Activated T-helper 1 cell treated with anti-CD3 and anti-CD28 coated beads, Interleukin-12 subunit alpha, Interleukin-12 subunit beta, Interleukin-2, Interleukin-4 antibody, amounts not matched to agents 30 ng/mL and 10 ng/mL and 1 ng/mL, durations not matched to agents 14 hours and 24 hours and 36 hours (primary cell): ENCODE measurements at regions not wholly inside any gene's neighbourhood (a gene's known extent, or its start where the extent isn't known, plus 50 kb on each side); places are given as distances from the start of the nearest gene placed in this dataset.

Experiments used
- DNase-seq: peaks from one replicate; pipeline ENCODE4 v3.0.0; 2021; ENCODE audit warnings: low spot score
- H3K27ac Mint-ChIP-seq: one replicate; pipeline ENCODE4 v1.8.0; 2021; ENCODE audit warnings: mild to moderate bottlenecking, mixed read lengths
- H3K27me3 Mint-ChIP-seq: one replicate; pipeline ENCODE4 v1.8.0; 2022; ENCODE audit warnings: mild to moderate bottlenecking, moderate library complexity, mixed read lengths; ENCODE audit not compliant: insufficient read depth
- H3K36me3 Mint-ChIP-seq: one replicate; pipeline ENCODE4 v1.8.0; 2021; ENCODE audit warnings: low read depth, mixed read lengths
- H3K4me1 Mint-ChIP-seq: one replicate; pipeline ENCODE4 v1.8.0; 2021; ENCODE audit warnings: low read depth, mixed read lengths
- H3K4me3 Mint-ChIP-seq: one replicate; pipeline ENCODE4 v1.8.0; 2021; ENCODE audit warnings: mild to moderate bottlenecking, moderate library complexity, mixed read lengths
- H3K9me3 Mint-ChIP-seq: one replicate; pipeline ENCODE4 v1.8.0; 2021; ENCODE audit warnings: mixed read lengths
- intact Hi-C: fragments of 100-400 bp; cut with micrococcal nuclease; formaldehyde crosslinking; loops from one replicate; pipeline ENCODE4 v1.15.1; 2024

DNA sequence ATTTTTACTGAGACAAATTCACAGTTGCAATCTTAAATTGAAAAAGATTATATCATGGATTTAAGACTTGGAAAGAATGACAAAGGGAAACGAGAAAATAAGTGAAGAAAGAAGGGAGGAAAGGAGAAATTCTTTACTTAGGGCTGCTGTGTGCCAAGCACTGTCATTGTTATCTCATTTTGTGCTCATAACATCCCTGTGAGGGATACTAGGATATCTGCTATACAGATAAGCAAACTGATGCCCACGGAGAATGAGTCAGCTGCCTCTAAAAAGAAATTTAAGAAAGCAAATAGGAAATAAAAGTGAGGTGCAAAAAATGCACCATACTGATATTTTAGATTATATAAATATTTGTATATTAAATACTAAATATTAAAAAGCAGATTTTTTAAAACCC is 183.6 kb upstream of the NR5A2 start:
- DNase-seq: no peak
- no peaks in the 10 kb centered on the region for H3K36me3 Mint-ChIP-seq
- H3K27ac Mint-ChIP-seq: no peak overlapping the region
- no peak overlapping the region for H3K4me3 Mint-ChIP-seq
- peaks cover 12% of the 10 kb centered on the region for H3K27me3 Mint-ChIP-seq
- intact Hi-C loops: no loop called here
- H3K9me3 Mint-ChIP-seq: peaks cover 2% of the 10 kb centered on the region
- H3K4me1 Mint-ChIP-seq: no peaks in the 10 kb centered on the region

DNA sequence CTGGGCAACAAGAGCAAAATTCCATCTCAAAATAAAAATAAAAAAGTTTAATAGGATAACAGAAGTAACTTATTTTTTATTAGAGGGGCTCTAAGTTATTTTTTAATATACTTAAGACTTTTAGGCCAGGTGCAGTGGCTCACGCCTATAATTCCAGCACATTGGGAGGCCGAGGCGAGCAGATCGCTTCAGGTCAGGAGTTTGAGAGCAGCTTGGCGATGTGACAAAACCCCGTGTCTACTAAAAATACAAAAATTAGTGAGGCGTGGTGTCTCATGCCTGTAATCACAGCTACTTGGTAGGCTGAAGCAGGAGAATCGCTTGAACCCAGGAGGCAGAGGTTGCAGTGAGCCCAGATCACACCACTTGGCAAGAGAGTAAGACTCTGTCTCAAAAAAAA is 180.5 kb upstream of the NR5A2 start:
- DNase-seq: no peak
- Mint-ChIP-seq H3K36me3 (no peaks in the 10 kb centered on the region), H3K4me3 (no peak overlapping the region), H3K9me3 (no peaks in the 10 kb centered on the region), H3K27me3 (peaks cover 3% of the 10 kb centered on the region), H3K4me1 (no peaks in the 10 kb centered on the region), H3K27ac (no peak overlapping the region)
- intact Hi-C loops: no loop called here

DNA sequence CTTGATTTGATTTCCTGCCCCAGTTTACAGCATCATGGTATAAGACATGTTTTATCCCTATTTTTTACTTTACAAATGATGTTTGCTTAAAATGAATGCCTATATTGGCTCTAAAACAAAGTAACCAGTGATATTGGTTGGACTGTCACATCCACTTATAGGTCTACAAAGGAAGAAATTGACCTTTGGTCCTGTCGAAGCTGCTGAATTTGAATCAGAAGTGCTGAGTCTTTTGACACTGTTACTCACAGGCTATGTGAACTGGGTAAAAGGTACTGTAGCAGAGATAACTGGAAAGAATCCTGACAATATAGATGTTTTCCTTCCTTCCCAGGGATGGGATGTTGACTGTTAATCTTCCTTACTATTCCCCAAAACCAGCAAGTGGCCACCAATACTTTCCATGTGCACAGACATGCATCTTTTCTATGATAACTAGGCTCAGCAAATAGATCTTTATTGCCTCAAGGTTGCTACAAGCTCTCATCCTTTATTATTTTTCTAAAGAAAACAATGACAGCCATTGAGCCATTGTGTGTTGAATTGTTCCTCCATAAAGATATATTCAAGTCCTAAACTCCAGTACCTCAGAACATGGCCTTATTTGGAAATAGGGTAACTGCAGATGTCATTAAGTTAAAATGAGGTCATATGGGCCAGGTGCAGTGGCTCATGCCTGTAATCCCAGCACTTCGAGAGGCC is 175.9 kb upstream of the NR5A2 start:
- Mint-ChIP-seq H3K4me3 (no peak overlapping the region), H3K4me1 (no peaks in the 10 kb centered on the region), H3K9me3 (no peaks in the 10 kb centered on the region), H3K27ac (no peak overlapping the region), H3K27me3 (peaks cover 3% of the 10 kb centered on the region), H3K36me3 (no peaks in the 10 kb centered on the region)
- intact Hi-C loops: no loop called here
- DNase-seq: no peak

DNA sequence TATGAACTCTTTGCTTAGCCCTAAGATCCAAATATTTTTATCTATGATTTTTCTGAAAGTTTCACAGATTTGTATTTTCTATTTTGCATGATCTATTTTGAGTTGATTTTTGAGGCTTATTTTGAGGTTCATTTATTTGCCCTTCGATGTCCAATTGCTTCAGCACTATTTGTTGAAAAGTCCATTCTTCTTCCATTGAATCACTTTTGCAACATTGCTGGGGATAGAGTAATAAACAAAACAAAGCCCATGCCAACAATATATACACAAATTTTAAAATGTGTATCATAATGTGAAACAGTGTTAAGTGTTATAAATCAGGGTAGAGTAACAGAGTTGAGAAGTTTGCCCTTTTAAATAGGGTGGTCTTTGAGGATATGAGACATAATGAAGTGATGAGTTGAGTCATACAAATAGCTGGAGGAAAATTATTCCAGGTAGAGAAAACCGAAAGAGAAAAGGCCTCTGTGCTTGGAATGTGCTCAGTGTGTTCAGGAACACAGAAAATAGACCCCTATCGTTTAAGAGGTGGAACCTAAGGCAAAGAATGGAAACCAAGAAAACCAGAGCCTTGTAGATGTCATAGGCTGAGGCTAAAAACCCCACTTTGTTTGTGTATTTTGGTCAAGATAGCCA is 172.7 kb upstream of the NR5A2 start:
- Mint-ChIP-seq H3K36me3 (no peaks in the 10 kb centered on the region), H3K4me3 (no peak overlapping the region), H3K4me1 (peaks cover 6% of the 10 kb centered on the region), H3K9me3 (no peaks in the 10 kb centered on the region), H3K27me3 (peaks cover 9% of the 10 kb centered on the region), H3K27ac (no peak overlapping the region)
- DNase-seq: no peak
- intact Hi-C loops: no loop called here

DNA sequence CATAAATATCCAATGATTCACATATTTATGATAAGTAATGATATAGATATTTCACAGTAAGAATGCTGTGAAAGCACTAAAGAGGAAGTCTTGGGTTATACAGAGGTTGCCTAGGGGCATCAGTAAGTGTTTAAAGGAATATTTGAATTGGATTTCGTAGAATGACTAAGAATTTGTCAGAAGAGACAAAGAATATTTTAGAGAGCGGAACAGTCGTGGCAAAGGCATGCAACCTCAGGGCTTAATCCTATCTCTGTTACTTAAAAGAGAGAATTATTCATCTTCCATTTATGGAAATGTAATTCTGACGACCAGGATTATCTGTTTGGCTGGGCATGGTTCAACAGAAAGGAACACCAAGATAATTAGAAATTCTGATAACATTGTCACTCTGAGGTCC is 171.9 kb upstream of the NR5A2 start:
- no peak overlapping the region for H3K4me3 Mint-ChIP-seq
- H3K27ac Mint-ChIP-seq: no peak overlapping the region
- intact Hi-C loops: no loop called here
- H3K9me3 Mint-ChIP-seq: no peaks in the 10 kb centered on the region
- no peaks in the 10 kb centered on the region for H3K36me3 Mint-ChIP-seq
- DNase-seq: no peak
- peaks cover 6% of the 10 kb centered on the region for H3K4me1 Mint-ChIP-seq
- H3K27me3 Mint-ChIP-seq: peaks cover 9% of the 10 kb centered on the region

DNA sequence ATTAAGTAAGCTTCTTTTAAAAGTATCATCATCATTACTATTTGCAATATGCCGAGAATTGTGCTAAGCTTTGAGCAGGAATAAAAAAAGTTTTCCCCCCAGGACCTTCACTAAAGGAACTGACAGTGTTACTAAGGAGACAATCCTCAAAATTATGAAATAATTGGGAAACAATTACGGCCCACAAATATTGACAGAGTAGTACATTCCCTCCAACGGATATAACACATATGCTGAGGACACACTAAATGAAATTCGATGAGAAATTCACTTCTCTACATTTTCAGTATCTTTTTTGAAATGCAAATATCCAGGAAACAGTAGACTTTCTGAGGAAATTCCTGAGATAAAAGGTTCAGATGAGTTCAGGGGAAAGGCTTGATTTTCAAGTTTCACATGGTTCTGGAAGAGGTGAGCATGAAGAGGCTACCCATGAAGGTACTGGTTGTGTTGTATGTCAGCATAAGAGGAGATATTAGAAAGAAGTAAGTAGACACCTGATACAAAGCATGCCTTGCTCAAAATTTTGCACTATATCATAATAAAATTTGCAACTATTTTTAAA is 171.2 kb upstream of the NR5A2 start:
- no peak for DNase-seq
- Mint-ChIP-seq H3K9me3 (no peaks in the 10 kb centered on the region), H3K27me3 (peaks cover 9% of the 10 kb centered on the region), H3K4me3 (no peak overlapping the region), H3K36me3 (no peaks in the 10 kb centered on the region), H3K4me1 (peaks cover 6% of the 10 kb centered on the region), H3K27ac (no peak overlapping the region)
- intact Hi-C loops: no loop called here

DNA sequence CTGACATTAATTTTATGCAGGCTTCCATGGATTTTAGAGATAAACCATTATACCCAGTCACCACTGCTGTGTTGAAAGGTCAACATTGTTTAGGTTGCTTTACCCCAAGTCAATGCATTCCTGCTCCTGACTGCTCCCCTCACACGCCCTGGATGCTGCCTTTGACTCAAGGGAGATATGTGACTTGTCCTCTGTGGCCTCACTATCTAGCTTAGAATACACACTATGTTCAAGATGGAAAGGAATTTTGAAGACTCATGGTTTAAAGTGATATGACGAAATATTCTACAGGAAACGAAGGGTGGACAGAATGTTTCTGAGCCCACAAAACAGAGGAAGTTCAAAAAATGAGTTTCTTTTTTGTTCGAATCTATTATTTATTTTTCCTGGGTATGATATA is 170.4 kb upstream of the NR5A2 start:
- Mint-ChIP-seq H3K27me3 (peaks cover 9% of the 10 kb centered on the region), H3K36me3 (no peaks in the 10 kb centered on the region), H3K9me3 (no peaks in the 10 kb centered on the region), H3K4me3 (no peak overlapping the region), H3K4me1 (peaks cover 6% of the 10 kb centered on the region), H3K27ac (no peak overlapping the region)
- no peak for DNase-seq
- intact Hi-C loops: no loop called here

DNA sequence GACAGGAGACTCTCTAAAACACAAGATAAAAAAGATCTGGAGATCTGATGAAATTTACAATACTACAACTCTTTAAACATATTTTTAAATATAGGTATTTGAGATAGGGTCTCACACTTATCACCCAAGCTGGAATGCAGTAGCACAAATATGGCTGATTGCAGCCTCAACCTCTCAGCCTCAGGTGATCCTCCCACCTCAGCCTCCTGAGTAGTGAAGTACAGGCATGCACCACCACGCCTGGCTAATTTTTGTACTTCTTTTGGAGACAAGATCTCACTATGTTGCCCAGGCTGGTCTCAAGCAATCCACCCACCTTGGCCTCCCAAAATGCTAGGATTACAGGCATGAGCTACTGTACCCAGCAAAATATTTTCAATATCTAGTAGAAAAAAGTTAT is 170.0 kb upstream of the NR5A2 start:
- DNase-seq: no peak
- Mint-ChIP-seq H3K27me3 (peaks cover 9% of the 10 kb centered on the region), H3K9me3 (no peaks in the 10 kb centered on the region), H3K4me3 (no peak overlapping the region), H3K27ac (no peak overlapping the region), H3K36me3 (no peaks in the 10 kb centered on the region), H3K4me1 (peaks cover 6% of the 10 kb centered on the region)
- intact Hi-C loops: no loop called here

DNA sequence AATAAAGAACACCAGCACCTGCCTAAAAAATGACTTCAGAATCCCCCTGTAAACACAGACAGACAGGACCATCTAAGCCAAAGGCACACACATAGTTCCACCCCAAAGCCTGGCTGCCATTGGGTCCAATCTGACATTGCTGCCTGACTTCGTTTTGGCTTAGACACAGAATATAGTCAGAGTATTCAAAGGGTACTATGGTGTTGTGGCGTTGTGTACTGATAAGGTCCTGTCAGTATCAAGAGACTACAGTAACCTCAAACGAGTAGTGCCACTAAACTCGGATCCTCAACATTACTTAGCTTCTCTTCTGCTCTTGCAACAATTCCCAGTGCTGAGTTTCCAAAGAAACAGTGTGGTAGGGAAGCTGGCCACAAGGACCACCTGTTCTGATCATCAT is 169.3 kb upstream of the NR5A2 start:
- H3K4me3 Mint-ChIP-seq: no peak overlapping the region
- intact Hi-C loops: no loop called here

DNA sequence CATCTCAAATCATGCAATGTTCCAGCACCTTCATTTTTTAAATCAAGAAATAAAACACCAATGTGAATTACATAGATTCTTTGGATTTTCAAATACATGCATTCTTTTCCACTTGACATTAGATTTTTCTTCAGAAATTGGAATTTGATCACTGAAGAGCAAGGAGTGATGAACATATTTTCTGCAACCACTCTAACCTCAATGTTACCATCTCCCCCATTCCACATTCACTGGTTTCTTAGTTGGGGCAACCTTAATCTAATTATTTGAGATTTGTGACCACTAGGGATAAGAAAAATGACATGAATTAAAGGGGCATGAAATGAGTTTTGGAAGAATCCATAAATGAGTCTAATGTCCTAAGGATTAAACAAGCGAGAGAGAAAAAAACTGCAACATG is 168.7 kb upstream of the NR5A2 start:
- Mint-ChIP-seq H3K36me3 (no peaks in the 10 kb centered on the region), H3K27me3 (peaks cover 6% of the 10 kb centered on the region), H3K4me3 (no peak overlapping the region)

More for the DNA sequence above, 169.3 kb upstream of the NR5A2 start:
- no peaks in the 10 kb centered on the region for H3K36me3 Mint-ChIP-seq
- peaks cover 6% of the 10 kb centered on the region for H3K4me1 Mint-ChIP-seq
- no peaks in the 10 kb centered on the region for H3K9me3 Mint-ChIP-seq
- H3K27me3 Mint-ChIP-seq: peaks cover 9% of the 10 kb centered on the region
- no peak for DNase-seq
- no peak overlapping the region for H3K27ac Mint-ChIP-seq

DNA sequence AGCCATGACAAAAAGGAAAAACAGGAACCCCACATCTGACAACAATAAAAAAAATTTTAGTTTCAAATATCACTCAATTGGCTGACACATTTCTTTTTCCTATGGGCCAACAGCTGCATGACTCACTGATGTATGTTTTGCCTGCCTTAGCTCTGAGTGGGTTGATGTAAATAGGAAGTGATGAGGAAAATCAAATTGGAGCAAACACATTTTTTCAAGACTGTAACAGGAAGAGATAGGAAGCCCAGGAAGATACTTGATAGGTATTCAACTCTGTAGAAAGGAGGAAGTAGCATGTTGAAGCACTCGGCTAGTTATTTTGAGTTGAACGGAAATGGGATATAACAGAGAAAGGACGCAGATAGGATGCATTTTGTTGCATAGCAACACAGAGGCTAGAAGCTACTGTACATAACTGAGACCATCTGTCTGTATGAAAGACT is 168.0 kb upstream of the NR5A2 start:
- no peak overlapping the region for H3K27ac Mint-ChIP-seq
- intact Hi-C loops: no loop called here
- DNase-seq: no peak
- no peak overlapping the region for H3K4me3 Mint-ChIP-seq
- H3K27me3 Mint-ChIP-seq: peaks cover 8% of the 10 kb centered on the region
- no peaks in the 10 kb centered on the region for H3K9me3 Mint-ChIP-seq
- H3K36me3 Mint-ChIP-seq: no peaks in the 10 kb centered on the region
- peaks cover 6% of the 10 kb centered on the region for H3K4me1 Mint-ChIP-seq

More for the DNA sequence above, 168.7 kb upstream of the NR5A2 start:
- no peak for DNase-seq
- H3K9me3 Mint-ChIP-seq: no peaks in the 10 kb centered on the region
- intact Hi-C loops: no loop called here
- H3K27ac Mint-ChIP-seq: no peak overlapping the region
- H3K4me1 Mint-ChIP-seq: peaks cover 6% of the 10 kb centered on the region

DNA sequence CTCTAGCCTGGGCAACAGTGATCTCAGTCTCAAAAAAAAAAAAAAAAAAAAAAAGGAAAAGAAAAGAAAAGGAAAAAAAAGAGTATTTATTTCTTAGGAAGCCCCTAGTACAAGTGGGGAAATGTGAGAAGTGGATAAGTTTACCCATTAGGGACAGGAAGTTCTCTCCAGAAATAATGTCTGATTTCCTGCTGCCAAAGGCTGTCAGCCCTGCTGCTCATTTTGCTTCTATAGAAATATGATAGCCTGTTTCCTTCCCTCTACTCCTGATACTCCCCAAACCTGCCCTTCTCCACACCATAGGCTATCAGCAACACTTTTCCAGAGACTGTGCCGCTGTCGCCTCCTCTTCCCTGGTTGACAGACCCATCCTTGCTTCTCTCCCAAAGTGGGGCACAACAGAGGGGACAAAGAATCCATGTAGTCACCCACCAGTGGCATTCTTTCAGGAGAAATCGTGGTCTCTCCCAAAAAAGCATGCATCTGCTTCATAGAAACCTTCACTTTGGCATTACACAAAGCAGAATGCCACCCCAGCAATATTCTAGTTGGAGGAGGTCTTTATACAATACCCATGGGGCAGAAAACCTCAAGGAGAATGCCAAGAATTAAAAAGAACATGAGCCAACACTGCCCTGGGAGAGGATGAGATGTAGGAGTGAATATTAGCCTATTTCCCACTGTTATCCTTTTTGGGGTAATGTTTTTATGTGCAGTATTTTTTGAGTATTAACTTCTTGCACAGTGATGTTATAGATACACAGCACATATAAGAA is 166.3 kb upstream of the NR5A2 start:
- no peak overlapping the region for H3K27ac Mint-ChIP-seq
- intact Hi-C loops: no loop called here
- H3K27me3 Mint-ChIP-seq: peaks cover 8% of the 10 kb centered on the region
- no peaks in the 10 kb centered on the region for H3K36me3 Mint-ChIP-seq
- H3K4me3 Mint-ChIP-seq: no peak overlapping the region
- H3K4me1 Mint-ChIP-seq: peaks cover 6% of the 10 kb centered on the region
- no peaks in the 10 kb centered on the region for H3K9me3 Mint-ChIP-seq
- DNase-seq: no peak

DNA sequence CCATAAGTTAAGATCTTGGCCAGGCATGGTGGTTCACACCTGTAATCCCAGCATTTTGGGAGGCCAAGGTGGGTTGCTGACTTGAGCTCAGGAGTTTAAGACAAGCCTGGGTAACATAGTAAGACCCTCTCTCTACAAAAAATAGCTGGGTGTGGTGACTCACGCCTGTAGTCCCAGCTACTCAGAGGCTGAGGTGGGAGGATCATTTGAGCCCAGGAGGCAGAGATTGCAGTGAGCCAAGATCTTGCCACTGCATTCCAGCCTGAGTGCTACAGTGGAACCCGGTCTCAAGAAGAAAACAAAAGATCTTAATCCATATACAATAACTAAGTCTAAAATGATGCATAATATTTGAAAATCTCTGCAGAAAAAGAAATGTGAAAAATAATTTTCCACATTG is 165.5 kb upstream of the NR5A2 start:
- Mint-ChIP-seq H3K4me1 (peaks cover 6% of the 10 kb centered on the region), H3K4me3 (no peak overlapping the region), H3K27me3 (peaks cover 15% of the 10 kb centered on the region), H3K27ac (no peak overlapping the region), H3K36me3 (no peaks in the 10 kb centered on the region), H3K9me3 (no peaks in the 10 kb centered on the region)
- intact Hi-C loops: no loop called here
- DNase-seq: no peak
